ENCODE measurements at regions not wholly inside any gene's neighbourhood (a gene's known extent, or its start where the extent isn't known, plus 50 kb on each side); places are given as distances from the start of the nearest gene placed in this dataset.

DNA sequence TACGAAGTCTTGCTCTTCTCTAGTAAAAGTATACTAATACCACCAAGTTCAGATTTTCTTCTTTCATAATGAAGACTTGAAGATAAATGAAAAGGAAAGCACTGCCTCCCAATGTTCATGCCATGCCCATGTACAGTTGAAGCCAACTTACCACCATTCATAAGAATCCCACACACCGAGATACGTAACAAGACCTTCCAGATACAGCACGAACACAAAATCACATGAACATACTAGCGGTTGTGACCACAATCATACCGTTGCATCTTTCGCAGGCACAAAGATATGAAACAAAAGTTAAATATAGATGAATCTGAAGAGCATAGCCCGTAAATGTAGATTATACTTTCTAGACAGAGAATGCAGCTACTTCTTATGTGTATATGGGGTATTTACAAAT lies 412.5 kb downstream of the CBLN4 start:
- TF ChIP-seq ELF4 (IDR thresholded peaks at IDR 0.05) (no peak), SUZ12 (IDR thresholded peaks at IDR 0.05) (no peak), BHLHE40 (IDR thresholded peaks at IDR 0.05; ENCODE audit: borderline replicate concordance) (no peak), FOXM1 (IDR thresholded peaks at IDR 0.05; ENCODE audit: borderline replicate concordance) (no peak), SP1 (IDR thresholded peaks at IDR 0.05) (no peak)
